HL-60 (cell line): ENCODE measurements at regions not wholly inside any gene's neighbourhood (a gene's known extent, or its start where the extent isn't known, plus 50 kb on each side); places are given as distances from the start of the nearest gene placed in this dataset.

Experiments
- DNase-seq, 2 experiments: peaks; one replicate each; pipeline ENCODE4 v3.0.0-alpha.2; 2010 to 2020; ENCODE audit warnings: low read depth in 1 of 2, low spot score in 1 of 2
- H3K27ac ChIP-seq: fragments of 250-450 bp; sonication (Bioruptor Pico); replicated peaks from 2 replicates; pipeline ENCODE4 v1.5.1; 2020; ENCODE audit warnings: mild to moderate bottlenecking, moderate library complexity
- H3K27me3 ChIP-seq: fragments of 250-450 bp; sonication (Bioruptor Pico); 2 replicates; pipeline ENCODE4 v1.5.1; 2021; ENCODE audit warnings: mild to moderate bottlenecking, moderate library complexity; ENCODE audit not compliant: insufficient read depth, poor library complexity, severe bottlenecking
- H3K4me3 ChIP-seq: replicated peaks from 2 replicates; pipeline ENCODE4 v1.5.1; 2011; ENCODE audit warnings: mild to moderate bottlenecking, control low read depth, low read length; ENCODE audit not compliant: insufficient read depth
- CTCF ChIP-seq: IDR thresholded peaks from one replicate; pipeline ENCODE4 v1.5.1; 2011; ENCODE audit warnings: low read length, control low read depth, inconsistent platforms; ENCODE audit not compliant: insufficient read depth
- GABPA ChIP-seq: IDR thresholded peaks from 2 replicates; pipeline ENCODE4 v1.6.1; 2012; ENCODE audit warnings: low read depth
- POLR2AphosphoS5 ChIP-seq: IDR thresholded peaks from 2 replicates; pipeline ENCODE4 v1.6.1; 2012; ENCODE audit warnings: low read depth
- REST ChIP-seq: IDR thresholded peaks from 2 replicates; pipeline ENCODE4 v1.6.1; 2012; ENCODE audit warnings: low read depth; ENCODE audit not compliant: insufficient replicate concordance
- SPI1 ChIP-seq: IDR thresholded peaks from 2 replicates; pipeline ENCODE4 v1.6.1; 2012; ENCODE audit warnings: low read depth, mild to moderate bottlenecking, borderline replicate concordance

- TF ChIP-seq SPI1 (no peak), POLR2AphosphoS5 (no peak), REST (no peak), CTCF (no peak), GABPA (no peak)
- Histone ChIP-seq H3K4me3 (no peak overlapping the region), H3K27me3 (no peaks in the 10 kb centered on the region)
Observed at GRCh38 chr7:81533426-81533825, 236.4 kb downstream of the HGF start.

GRCh38 chr7:81529785-81530184, 240.1 kb downstream of the HGF start:
- no peak for TF ChIP-seq CTCF
- TF ChIP-seq GABPA = no peak
- TF ChIP-seq POLR2AphosphoS5 = no peak
- TF ChIP-seq REST = no peak
- TF ChIP-seq SPI1 = no peak
- H3K4me3 ChIP-seq = no peak overlapping the region
- DNase-seq = no peak
- no peaks in the 10 kb centered on the region for H3K27me3 ChIP-seq
- H3K27ac ChIP-seq = no peak overlapping the region

More at GRCh38 chr7:81533426-81533825, 236.4 kb downstream of the HGF start:
- H3K27ac ChIP-seq = no peak overlapping the region
- DNase-seq = no peak

GRCh38 chr7:81527651-81528050, 242.2 kb downstream of the HGF start:
- no peak overlapping the region for H3K27ac ChIP-seq
- H3K4me3 ChIP-seq = no peak overlapping the region
- DNase-seq = no peak
- TF ChIP-seq POLR2AphosphoS5 (no peak), CTCF (no peak), REST (no peak), SPI1 (no peak), GABPA (no peak)
- no peaks in the 10 kb centered on the region for H3K27me3 ChIP-seq
